K562 (cell line): ENCODE measurements at regions not wholly inside any gene's neighbourhood (a gene's known extent, or its start where the extent isn't known, plus 50 kb on each side); places are given as distances from the start of the nearest gene placed in this dataset.

Source experiments
- ATAC-seq: fragments of 200-7000 bp; cut with Tn5 transposase; 3 replicates; pipeline ENCODE4 v1.9.1; 2020; ENCODE audit warnings: moderate library complexity
- BruUV-seq: library from RNA; stranded (reverse); fragments of 400-500 nt; replicated peaks from 2 replicates; lab custom pipeline; 2021; lab: Mats Ljungman, UMichigan
- CTCF ChIA-PET: fragments of 300-600 bp; formaldehyde crosslinking; extraction: SDS; loops from one replicate; lab custom pipeline; 2021; ENCODE audit warnings: low intra/inter-chr PET ratio; lab: Yijun Ruan, JAX
- POLR2A ChIA-PET: fragments of 300-600, 350-650 bp; sonication (Branson Sonifier 250); formaldehyde crosslinking; extraction: SDS; loops from one replicate; lab custom pipeline; 2021; ENCODE audit warnings: antibody characterized with exemption, inconsistent platforms; lab: Yijun Ruan, JAX
- DNase-seq, 4 experiments: peaks; one replicate each; pipeline versions ENCODE4 v3.0.0 to v3.0.0-alpha.2; 2011 to 2018; ENCODE audit warnings: low spot score in 3 of 4, mixed read lengths in 3 of 4; ENCODE audit errors: extremely low read depth in 1 of 4
- FAIRE-seq: peaks from 2 replicates; lab custom pipeline; 2011; peaks lifted over from hg19 to GRCh38; lab: Jason Lieb, UNC
- H2AFZ ChIP-seq: 2 replicates; pipeline ENCODE4 v1.6.0; 2011; ENCODE audit warnings: low read depth, low read length, control low read depth, inconsistent platforms
- H3K27ac ChIP-seq: fragments of 200-600 bp; 3 replicates; pipeline ENCODE4 v1.8.0; 2011; ENCODE audit warnings: low read depth, mild to moderate bottlenecking, control low read depth, inconsistent platforms, low read length, moderate library complexity, mixed read lengths; ENCODE audit errors: extremely low read depth
- H3K27me3 ChIP-seq, 2 experiments: fragments of 300-600 bp in 1 of 2; 2 replicates in 1 of 2; 3 replicates in 1 of 2; pipeline versions ENCODE4 v1.6.0 to v1.8.0; 2011; ENCODE audit warnings: inconsistent platforms in 2 of 2, low read length in 2 of 2, mild to moderate bottlenecking in 1 of 2, mixed read lengths in 1 of 2, moderate library complexity in 1 of 2; ENCODE audit not compliant: control insufficient read depth in 2 of 2, insufficient read depth in 2 of 2
- H3K36me3 ChIP-seq: fragments of 300-600 bp; 3 replicates; pipeline ENCODE4 v1.8.0; 2011; ENCODE audit warnings: mild to moderate bottlenecking, low read length, inconsistent platforms; ENCODE audit not compliant: control insufficient read depth, insufficient read depth
- H3K4me1 ChIP-seq, 2 experiments: fragments of 200-600 bp in 1 of 2; replicated peaks in 1 of 2; 2 replicates in 1 of 2; 3 replicates in 1 of 2; pipeline versions ENCODE4 v1.5.1 to v1.8.0; 2011; ENCODE audit warnings: inconsistent platforms in 2 of 2, low read length in 2 of 2, mild to moderate bottlenecking in 1 of 2, mixed read lengths in 1 of 2, moderate library complexity in 1 of 2; ENCODE audit not compliant: control insufficient read depth in 2 of 2, insufficient read depth in 2 of 2
- H3K4me2 ChIP-seq: 2 replicates; pipeline ENCODE4 v1.6.1; 2011; ENCODE audit warnings: low read length, control low read depth, inconsistent platforms, mixed read lengths; ENCODE audit not compliant: insufficient read depth
- H3K4me3 ChIP-seq: fragments of 200-600 bp; sonication (generic), shearing (Covaris generic); 2 replicates; pipeline ENCODE4 v1.5.1; 2016; ENCODE audit warnings: control low read depth, inconsistent platforms
- H3K79me2 ChIP-seq: fragments of 200-600 bp; 3 replicates; pipeline ENCODE4 v1.8.0; 2011; ENCODE audit warnings: low read length, inconsistent platforms; ENCODE audit not compliant: control insufficient read depth, insufficient read depth
- H3K9ac ChIP-seq, 2 experiments: 2 replicates each; pipeline versions ENCODE4 v1.6.0 to v1.6.1; 2011; ENCODE audit warnings: low read depth in 2 of 2, low read length in 2 of 2, control low read depth in 1 of 2, inconsistent platforms in 1 of 2, mild to moderate bottlenecking in 1 of 2, mixed read lengths in 1 of 2; ENCODE audit not compliant: insufficient read depth in 1 of 2
- H3K9me1 ChIP-seq: one replicate; pipeline ENCODE4 v1.6.0; 2011; ENCODE audit warnings: inconsistent platforms, mild to moderate bottlenecking, low read length, moderate library complexity; ENCODE audit not compliant: control insufficient read depth, insufficient read depth
- H3K9me3 ChIP-seq: replicated peaks from 2 replicates; pipeline ENCODE4 v1.5.1; 2011; ENCODE audit warnings: low read depth, low read length, inconsistent platforms; ENCODE audit not compliant: control insufficient read depth, insufficient read depth
- H4K20me1 ChIP-seq: replicated peaks from 2 replicates; pipeline ENCODE4 v1.6.1; 2011; ENCODE audit warnings: low read length, inconsistent platforms, mixed read lengths; ENCODE audit not compliant: control insufficient read depth, insufficient read depth
- E2F6 ChIP-seq, 2 experiments: IDR thresholded peaks; 2 replicates each; pipeline ENCODE4 v1.6.1; 2011; ENCODE audit warnings: borderline replicate concordance in 1 of 2, control low read depth in 1 of 2, low read depth in 1 of 2, low read length in 1 of 2, mild to moderate bottlenecking in 1 of 2, mixed read lengths in 1 of 2, moderate library complexity in 1 of 2; ENCODE audit not compliant: insufficient read depth in 1 of 2, insufficient read length in 1 of 2, poor library complexity in 1 of 2, severe bottlenecking in 1 of 2; ENCODE audit errors: extremely low read depth in 1 of 2
- EP300 ChIP-seq: IDR thresholded peaks from 2 replicates; pipeline ENCODE4 v1.6.1; 2012; ENCODE audit warnings: low read length, improper control_type of control experiment
- GABPA ChIP-seq: fragments of 200-800 bp; sonication (Bioruptor generic); conservative IDR thresholded peaks from 2 replicates; pipeline ENCODE4 v1.6.1; 2016; ENCODE audit warnings: low read depth, missing genetic modification characterization, missing compliant biosample characterization
- HMG20A ChIP-seq: fragments of 450-650 bp; formaldehyde crosslinking; conservative IDR thresholded peaks from 2 replicates; pipeline ENCODE4 v1.4.0; 2020; ENCODE audit warnings: mild to moderate bottlenecking, mixed read lengths
- MLX ChIP-seq, 2 experiments: fragments of 450-650 bp in 1 of 2; sonication (generic) in 1 of 2; formaldehyde crosslinking; conservative IDR thresholded peaks; 2 replicates each; pipeline versions ENCODE4 v1.4.0 to v1.8.1; 2020 to 2022; ENCODE audit warnings: mild to moderate bottlenecking in 1 of 2, missing genetic modification reagents in 1 of 2
- POLR2B ChIP-seq: fragments of 450-650 bp; IDR thresholded peaks from 2 replicates; pipeline ENCODE4 v1.6.1; 2018; ENCODE audit warnings: low read depth; ENCODE audit not compliant: partially characterized antibody
- TGIF2 ChIP-seq: sonication (generic); formaldehyde crosslinking; IDR thresholded peaks from 2 replicates; pipeline ENCODE4 v1.8.1; 2022; ENCODE audit warnings: mild to moderate bottlenecking, missing genetic modification reagents, moderate library complexity
- TRIM24 ChIP-seq, 2 experiments: fragments of 450-650 bp; IDR thresholded peaks; 2 replicates each; pipeline ENCODE4 v1.6.1; 2016
- ZHX1 ChIP-seq: fragments of 150-350 bp; conservative IDR thresholded peaks from 2 replicates; pipeline ENCODE4 v1.6.1; 2014; ENCODE audit warnings: low read length
- ZNF146 ChIP-seq: IDR thresholded peaks from one replicate; pipeline ENCODE4 v1.6.1; 2018; ENCODE audit warnings: missing compliant biosample characterization; ENCODE audit not compliant: unreplicated experiment
- ZNF584 ChIP-seq: fragments of 200-800 bp; sonication (Bioruptor generic); IDR thresholded peaks from 2 replicates; pipeline ENCODE4 v1.6.1; 2016; ENCODE audit warnings: low read depth, mild to moderate bottlenecking, missing genetic modification characterization, missing compliant biosample characterization
- WGBS: fragments of 100-300 bp; shearing (Covaris generic); methylation state at CpG from one replicate; pipeline ENCODE4 v1.1.6; 2016; ENCODE audit warnings: low coverage, mixed read lengths; ENCODE audit not compliant: insufficient coverage; ENCODE audit errors: missing lambda C conversion rate; 5-methylcytosine and 5-hydroxymethylcytosine counted together
- in situ Hi-C: fragments of 300-500 bp; cut with MboI; formaldehyde crosslinking; loops from 4 replicates; pipeline ENCODE4 v1.15.0; 2018; ENCODE audit warnings: inconsistent platforms, mixed read lengths
- intact Hi-C: fragments of 100-400 bp; cut with micrococcal nuclease; formaldehyde crosslinking; loops from 2 replicates; pipeline ENCODE4 v1.14.2; 2022

- POLR2A ChIA-PET: interaction anchor here (1.5 kb wide), 1 partner anchor 9 kb away, joined by 4 read pairs; no protein-coding TSS in a partner anchor
- TF ChIP-seq POLR2B (no peak), MLX (CRISPR knock-in tag; conservative IDR thresholded peaks at IDR 0.05) (no peak), GABPA (no peak), EP300 (no peak), TGIF2 (CRISPR knock-in tag) (no peak), ZNF146 (CRISPR knock-in tag) (no peak), TRIM24 (IDR thresholded peaks at IDR 0.05) (no peak), E2F6 (IDR thresholded peaks at IDR 0.05; ENCODE audit: borderline replicate concordance in 1 of 2, extremely low read depth in 1 of 2, insufficient read depth in 1 of 2, insufficient read length in 1 of 2, low read depth in 1 of 2, low read length in 1 of 2, poor library complexity in 1 of 2, severe bottlenecking in 1 of 2) (no peak), ZNF584 (no peak), ZHX1 (no peak), HMG20A (no peak)
These were observed 161.1 kb upstream of the BCL6 start for GRCh38 chr3:187906416-187906815.

More at GRCh38 chr3:187906416-187906815, 161.1 kb upstream of the BCL6 start:
- in situ Hi-C loops (no loop called here), intact Hi-C loops (no loop called here)
- ATAC-seq (no peak), DNase-seq (no peak), FAIRE-seq (no peak)
- no peaks in the 10 kb centered on the region for H3K79me2 ChIP-seq
- H3K9ac ChIP-seq: no peak overlapping the region
- H3K36me3 ChIP-seq: no peaks in the 10 kb centered on the region
- H3K9me3 ChIP-seq: no peaks in the 10 kb centered on the region
- no peaks in the 10 kb centered on the region for H3K9me1 ChIP-seq
- H3K4me1 ChIP-seq: no peaks in the 10 kb centered on the region
- BruUV-seq: no TSS peak
- CTCF ChIA-PET: no interaction called here
- no peak overlapping the region for H3K4me2 ChIP-seq
- peaks cover 2 to 6% of the 10 kb centered on the region in 2 experiments; a peak in 3 of 5 replicates for H3K27me3 ChIP-seq
- no peak overlapping the region for H3K4me3 ChIP-seq
- no peaks in the 10 kb centered on the region for H4K20me1 ChIP-seq
- H2AFZ ChIP-seq: no peak overlapping the region
- 0% methylated on average over 5 of the region's 5 CpGs for WGBS
- no peak overlapping the region for H3K27ac ChIP-seq
